HG03025 (cell line): ENCODE measurements at regions not wholly inside any gene's neighbourhood (a gene's known extent, or its start where the extent isn't known, plus 50 kb on each side); places are given as distances from the start of the nearest gene placed in this dataset.

Experiments
- ATAC-seq: cut with Tn5 transposase; IDR thresholded peaks from one replicate; pipeline ENCODE4 v1.9.1; 2021; ENCODE audit warnings: mild to moderate bottlenecking, moderate library complexity; ENCODE audit not compliant: unreplicated experiment, low FRiP score

DNA sequence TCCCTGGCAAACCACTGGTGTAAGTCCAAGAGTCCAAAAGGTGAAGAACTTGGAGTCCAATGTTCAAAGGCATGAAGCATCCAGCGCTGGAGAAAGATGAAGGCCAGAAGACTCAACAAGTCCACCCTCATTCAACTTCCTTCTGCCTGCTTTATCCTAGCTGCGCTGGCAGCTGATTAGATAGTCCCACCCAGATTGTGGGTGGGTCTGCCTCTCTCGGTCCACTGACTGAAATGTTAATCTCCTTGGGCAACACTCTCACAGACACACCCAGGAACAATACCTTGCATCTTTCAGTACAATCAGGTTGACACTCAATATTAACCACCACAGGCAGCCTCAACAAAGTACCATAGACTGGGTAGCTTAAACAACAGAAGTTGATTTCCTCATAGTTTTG is 245.9 kb upstream of the IGF1R start:
- ATAC-seq = no peak

DNA sequence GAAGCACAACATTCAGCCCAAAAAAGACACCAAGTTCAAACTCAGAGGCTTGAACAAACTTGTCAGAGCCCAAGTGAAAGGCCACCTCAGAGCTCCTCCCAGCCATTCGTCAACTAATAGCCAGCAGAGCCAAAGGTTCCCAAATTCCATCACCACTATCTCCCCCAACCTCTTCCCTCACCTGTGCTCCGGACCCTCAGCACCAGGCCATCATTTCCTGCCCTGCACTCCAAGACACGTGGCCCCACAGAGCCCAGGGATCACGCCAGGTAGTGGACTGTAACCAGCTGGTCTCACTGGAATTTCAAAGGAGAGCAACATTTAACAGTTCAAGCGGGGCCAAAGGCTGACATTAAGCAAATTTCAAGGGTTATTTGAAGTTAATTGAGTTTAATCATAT is 245.2 kb upstream of the IGF1R start:
- no peak for ATAC-seq

DNA sequence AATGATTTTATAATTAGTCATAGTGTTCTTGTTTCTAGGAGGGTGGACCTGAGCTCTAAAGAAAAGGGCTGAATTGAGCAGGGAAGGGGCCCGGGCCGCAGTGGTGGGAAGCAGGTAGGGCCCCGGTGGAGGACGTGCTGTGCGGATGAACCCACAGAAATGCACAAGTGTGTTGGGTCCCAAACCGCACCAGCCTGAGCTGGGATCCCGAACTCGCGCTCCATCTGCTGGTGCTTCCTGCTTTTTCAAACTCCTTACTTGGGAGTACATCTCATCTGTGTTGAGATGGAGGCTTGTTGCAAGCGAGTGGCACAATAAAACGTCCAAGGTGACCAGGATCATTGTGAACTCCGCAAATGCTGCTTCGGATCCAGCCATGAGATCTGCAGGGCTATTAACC is 244.8 kb upstream of the IGF1R start:
- ATAC-seq = no peak

DNA sequence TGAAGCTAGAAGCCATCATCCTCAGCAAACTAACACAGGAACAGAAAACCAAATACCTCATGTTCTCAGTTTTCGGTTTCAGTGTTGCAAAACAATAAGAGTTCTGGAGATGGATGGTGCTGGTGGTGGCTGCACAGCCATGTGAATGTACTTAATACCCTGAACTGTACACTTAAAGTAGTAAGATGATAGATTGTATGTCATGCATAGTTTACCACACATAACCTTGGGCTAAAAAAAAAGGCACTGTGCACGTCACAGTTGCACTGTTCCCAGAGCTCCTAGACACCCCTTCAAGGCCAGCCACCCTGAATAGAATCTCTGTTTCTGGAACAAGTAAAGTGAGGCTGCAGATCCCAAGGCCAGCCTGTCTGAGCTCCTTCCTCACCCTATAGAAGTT is 243.3 kb upstream of the IGF1R start:
- no peak for ATAC-seq

DNA sequence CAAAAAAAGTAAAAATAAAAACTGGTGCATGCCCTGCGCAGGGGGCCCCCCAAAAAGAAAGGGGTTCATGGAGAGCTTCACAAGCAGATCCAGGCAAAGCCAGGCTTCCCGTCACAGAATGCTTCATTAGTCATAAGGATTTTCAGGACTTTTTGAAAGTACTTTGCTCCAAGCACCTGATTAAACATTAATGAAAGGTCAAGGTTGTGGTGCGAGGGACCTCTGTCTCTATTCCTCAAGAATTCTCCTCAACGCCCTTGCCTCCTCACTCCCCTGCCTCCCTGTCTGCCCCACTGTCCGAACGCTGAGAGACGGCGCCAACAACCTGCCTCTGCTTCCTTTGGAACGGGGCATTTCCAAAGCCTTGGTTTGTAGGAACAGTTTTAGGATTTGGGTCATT is 240.1 kb upstream of the IGF1R start:
- no peak for ATAC-seq

DNA sequence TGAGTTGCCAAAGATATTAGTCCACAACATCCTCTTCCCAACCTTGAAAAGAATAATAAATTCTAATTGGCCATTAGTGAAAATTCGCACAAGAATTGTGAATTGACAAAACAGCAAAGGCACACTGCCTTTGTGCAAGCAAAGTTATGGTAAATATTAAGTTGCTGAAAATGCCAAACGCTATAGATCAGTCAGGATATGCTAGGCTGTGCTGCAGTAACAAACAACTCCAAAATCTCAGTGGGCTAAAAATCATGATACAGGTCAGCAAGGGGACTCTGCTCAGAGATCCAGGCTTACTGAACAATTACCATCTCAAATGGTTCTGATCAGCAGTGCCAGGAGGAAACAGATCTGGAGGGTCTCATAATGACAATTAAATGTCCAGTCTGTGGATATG is 238.0 kb upstream of the IGF1R start:
- ATAC-seq = no peak

DNA sequence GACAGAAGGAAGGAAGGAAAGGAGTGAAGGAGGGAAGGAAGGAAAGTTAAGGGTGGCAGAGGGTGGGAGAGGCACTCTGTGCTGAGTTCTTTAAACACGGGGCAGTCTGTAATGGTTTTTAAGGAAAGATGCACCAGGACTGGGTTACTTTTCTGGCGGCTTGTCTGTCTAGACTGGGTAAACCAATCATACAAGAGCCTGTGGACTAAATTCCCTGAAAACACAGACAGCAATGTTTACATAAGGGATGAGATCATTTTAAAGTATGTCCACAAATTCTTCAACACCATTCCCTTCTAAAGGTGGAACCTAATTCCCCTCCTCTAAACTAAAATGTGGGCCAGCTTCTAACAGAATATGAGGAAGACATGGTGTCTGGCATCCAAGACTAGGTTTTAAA is 235.5 kb upstream of the IGF1R start:
- no peak for ATAC-seq

DNA sequence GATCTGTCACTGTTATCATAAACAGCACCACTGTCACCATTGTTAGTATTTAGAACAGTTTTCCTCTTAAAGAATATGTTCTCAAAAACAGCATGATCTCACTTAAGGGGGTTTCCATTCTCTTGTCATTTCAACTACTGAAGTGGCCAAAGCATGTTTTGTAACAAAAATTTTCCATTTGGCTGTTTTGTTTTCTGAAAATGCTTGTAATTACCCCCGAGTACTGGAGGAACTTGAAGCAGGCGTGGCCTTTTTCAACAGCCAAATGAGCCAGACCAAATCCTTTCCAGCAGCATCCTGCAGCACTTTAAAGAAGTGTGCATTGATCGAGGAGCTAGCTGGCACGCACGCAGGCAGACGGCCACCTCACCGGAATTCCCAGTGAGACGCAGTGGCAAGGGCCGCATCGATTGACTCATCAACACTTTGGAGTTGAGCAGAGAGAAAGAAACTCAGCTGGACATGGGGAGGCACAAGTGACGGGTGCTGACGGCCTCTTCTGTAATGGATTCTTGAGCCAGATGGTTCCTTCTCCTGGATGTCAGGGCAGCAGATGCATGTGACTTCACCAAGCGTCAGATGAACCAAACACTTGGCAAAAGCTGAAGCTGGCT is 234.3 kb upstream of the IGF1R start:
- no peak for ATAC-seq

DNA sequence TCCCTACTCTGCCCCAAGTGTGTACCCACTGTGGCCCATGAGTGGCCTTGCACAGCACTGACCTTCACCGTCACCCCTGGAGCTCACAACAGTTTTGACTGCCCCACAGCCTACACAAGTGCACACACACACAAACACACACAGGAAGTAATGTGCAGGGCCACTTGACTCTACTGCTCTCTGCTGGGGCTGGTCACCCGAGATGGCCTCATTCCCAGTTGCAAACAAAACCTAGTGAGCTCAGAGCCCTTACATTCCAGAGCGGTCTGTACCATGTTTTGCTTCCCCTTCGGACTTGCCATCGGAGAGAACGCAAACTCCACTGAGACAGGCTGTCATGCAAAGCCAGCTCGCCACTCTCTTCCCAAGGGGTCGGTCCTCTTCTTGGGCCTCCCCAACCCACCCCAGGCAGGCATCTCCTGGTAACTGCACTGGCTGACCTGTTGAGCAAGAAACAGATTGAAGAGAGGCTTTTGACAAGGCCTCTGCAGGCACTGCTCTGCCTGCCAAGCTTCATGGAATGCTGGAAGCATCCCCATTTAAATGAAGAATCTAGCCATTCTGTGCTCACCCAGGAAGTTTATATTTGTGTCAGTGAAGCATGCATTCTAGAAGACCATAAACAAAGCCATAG is 232.0 kb upstream of the IGF1R start:
- ATAC-seq = no peak

DNA sequence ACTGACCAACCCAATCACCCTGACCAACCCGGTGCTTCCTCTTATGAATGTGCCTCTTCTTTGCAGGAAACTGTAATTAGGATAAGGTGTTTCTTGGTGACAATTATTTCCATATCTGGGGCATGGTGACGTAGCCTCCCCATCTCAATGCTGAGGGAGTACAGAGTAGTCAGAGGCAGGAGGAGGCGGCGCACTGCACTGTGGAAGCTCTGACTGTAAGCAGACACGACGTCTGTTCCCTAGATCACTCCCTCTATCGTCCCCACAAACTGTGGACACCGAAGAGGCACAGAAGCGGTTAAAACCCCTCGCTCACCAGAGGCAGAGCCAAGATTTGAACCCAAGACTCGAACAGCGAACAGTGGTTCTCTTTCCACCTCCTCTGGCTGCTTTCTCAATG is 231.0 kb upstream of the IGF1R start:
- no peak for ATAC-seq

DNA sequence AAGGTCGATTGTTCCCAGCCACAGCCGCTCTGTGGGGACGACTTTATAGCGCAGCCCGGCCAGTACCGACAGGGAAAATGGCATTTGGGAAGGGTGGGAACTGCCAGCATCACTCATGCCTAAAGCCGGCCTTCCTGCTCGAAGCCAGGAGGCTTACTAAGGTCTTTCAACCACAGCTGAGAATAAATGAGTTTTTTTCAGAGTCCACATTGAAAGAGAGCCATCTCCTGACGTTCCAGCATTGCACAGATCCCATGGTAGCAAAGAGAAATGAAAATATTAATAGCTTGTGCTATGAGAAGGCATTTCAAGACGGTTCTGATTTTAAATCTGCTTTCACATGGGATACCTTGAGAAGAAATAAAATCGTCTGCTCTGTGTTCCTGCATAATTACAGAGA is 230.2 kb upstream of the IGF1R start:
- ATAC-seq = no peak

DNA sequence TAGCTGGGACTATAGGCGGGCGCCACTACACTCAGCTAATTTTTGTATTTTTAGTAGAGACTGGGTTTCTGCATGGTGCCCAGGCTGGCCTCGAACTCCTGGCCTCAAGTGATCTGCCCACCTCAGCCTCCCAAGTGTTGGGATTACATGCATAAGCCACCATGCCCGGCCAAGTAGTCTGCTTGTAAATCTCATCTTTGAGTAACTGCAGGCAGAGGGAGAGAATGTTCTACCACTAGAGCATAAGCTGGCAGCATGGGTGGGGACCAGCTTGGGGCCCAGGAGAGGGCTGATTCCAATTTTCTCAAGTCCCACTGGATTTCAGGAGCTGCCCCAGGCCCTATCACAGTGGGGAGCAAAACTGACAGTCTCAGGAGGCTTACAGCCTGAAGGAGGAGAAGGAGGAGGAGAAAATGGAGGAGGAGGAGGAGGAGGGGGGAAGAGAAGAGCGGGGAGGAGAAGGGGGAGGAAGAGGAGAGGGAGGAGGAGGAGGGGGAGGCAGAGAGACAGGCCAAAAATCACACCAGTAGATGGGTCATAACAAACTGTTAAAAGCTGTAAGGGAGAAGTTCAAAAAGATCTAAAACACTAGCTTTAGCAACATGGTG is 229.1 kb upstream of the IGF1R start:
- no peak for ATAC-seq

DNA sequence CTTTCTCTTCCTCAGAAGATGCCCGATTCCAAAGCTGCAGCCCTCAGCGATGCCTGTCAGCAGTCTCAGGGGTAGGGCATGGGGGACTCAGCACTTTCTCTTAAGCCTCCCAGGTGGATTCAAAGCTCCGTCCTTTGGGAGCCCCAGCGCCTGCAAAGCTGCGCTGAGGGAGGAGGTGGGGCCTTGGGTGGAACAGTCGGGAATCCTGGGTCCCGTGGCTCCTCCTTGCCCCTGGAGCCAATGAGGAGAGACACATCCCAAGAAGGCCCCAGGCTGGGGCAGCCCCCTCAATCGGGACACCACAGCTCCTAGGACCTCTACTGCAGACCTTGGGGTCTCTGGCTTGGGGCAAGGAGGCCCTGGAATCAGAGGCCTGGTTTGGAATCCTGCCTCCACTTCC is 227.5 kb upstream of the IGF1R start:
- ATAC-seq = no peak

DNA sequence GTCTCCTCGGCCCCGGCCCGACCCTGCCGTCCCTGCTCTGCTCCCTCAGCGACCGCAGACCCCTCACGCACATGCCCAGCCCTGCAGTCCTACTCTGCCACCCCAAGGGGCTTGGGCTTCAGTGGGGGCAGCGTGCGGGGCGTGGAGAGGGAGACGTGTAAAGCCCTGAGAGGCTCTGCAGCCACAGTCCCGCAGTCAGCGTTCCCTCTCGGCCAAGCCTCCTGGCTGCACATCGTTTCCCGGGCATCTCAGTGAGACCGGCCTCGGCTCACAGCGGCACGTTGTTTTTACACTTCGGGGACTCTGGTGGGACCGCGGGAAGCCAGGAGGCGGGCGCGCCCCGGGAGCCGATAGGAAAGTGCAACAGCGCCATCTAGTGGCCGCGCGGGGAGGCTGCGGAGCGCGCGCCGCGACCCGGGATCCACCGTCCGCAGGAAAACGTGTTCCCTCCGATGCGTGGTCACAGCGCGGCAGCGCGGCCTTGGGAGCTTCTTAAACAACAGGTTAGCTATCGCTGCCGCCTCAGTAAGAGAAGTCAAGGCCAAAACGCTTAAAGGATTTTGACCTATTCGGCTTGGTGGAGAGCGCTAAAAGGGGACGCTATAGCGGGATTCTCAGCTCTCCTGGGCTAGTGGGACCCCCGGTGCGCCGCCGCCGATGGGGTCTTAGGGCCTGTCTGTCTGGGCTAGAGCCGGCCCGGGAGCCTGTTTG is 226.8 kb upstream of the IGF1R start:
- ATAC-seq = no peak

DNA sequence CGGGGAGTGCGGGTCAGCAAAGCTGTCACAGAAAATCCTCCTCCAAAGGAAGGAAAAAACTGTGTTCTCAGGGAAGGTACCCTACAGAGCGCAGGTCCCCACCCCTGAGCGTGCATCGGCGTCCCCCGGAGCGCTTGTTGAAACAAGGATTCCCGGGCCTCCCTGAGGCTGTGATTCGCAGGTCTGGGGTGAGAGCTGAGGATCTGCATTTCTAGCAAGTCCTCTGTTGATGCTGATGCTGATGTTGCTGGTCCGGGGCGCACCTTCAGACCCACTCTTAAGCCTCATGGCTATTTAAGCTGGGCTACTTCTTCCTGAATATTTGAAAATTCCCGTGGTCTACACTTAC is 226.2 kb upstream of the IGF1R start:
- ATAC-seq = no peak

DNA sequence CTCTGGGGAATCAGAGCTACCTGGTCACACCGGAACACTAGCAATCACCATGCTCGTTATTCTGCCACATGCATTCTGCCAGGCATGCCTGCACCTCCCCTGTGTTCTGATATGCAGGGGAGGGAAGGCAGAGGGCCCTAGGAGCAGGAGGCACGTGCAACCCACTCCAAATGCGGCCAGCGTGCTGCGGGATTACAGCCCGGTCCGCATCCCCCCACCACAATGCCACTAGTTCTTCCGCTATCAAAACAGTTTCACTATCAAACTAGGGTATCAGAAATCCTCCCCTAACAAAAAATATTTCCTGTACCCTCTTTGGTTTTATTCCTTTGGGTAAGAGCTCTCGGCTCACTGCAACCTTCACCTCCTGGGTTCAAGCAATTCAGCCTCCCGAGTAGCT is 223.2 kb upstream of the IGF1R start:
- ATAC-seq = no peak

DNA sequence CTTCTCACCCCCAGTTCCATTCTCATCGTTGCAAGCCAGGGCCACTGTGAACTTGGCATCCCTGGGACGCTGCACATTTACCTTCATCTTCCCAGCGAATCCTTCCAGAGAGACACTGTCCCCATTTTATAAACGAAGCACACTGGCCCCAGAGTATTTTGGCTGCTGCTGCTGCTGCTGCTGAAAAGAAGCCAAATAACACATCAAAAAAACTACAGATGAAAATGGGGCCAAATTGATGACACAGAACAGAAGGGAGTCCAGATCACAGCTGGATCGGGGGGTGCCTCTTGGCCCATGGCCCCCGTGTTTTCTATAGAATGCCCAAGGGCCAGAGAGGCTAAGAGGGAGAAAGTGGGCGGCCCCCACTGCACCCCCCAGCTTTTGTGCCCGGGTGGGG is 221.0 kb upstream of the IGF1R start:
- ATAC-seq = no peak

DNA sequence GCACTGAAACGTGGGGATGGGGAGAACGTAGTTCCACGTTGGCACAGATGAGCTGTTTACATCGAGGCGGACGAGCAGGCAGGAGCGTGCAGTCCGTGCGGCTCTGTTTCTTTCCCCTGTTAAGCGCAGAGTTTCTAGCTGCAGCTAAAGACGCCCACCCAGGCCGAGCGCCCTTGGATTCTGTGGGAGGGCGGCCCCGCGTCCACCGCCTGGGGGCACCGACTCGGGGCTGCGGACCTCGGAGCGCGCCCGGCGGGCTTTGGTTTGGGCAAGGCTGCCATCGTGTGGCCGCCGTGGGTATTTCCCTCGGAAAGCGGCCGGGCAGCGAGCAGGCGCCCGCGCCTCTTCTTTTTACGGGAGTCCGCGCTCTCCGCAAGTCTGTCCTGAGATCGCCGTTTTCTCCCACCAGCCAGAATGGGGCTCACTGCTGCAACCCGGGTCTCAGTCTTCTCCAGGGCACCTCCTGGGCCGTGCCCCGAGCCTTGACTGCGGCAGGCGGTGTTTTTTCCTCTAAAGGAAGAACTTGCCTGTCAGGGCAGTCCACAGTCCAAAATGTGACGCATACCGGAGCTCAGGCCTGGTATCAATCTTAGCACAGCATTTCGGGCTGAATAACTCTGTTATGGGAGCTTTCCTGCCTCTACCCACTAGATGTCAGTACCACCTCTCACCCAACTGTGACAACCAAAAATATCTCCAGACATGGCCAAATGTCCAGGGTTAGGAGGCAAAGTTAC is 219.9 kb upstream of the IGF1R start:
- peak; percentile 70 for ATAC-seq

DNA sequence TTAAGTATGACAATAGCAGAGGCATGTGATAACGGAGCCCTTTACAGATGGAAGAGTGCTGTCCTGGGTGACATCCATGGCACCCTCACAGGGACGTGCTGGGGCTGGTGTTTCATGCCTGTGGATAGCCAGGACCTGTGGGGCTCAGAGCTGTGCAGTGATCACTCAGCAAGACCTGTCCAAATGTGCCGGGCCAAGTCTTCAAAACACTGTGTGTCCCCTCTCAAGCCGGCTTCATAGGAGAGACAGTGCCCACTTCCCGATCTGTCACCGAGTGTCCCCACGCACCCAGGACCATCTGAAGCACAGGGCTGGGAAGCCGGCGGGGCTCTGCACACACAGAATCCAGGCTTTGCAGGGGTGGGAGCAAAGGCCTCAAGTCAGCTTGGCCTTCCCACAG is 217.2 kb upstream of the IGF1R start:
- ATAC-seq = no peak

DNA sequence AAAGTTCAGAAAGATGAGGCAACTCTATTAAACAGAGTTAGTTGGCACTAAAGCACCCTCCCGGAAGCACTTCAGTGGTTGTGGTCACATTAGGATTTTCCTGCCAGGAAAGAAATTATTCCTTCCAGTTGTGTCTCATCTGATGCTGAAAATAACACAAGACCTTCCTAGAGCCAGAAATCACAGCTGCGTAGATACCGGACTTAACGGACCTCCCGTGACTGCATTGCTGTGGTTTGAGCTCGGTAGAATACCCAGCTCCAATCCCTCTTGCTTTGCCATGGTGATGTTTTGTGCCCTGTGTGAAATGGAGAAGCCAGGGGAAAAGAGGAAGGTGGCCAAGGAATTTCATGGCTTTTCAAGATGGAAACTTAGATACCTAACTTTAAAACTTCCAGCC is 215.0 kb upstream of the IGF1R start:
- ATAC-seq = no peak

DNA sequence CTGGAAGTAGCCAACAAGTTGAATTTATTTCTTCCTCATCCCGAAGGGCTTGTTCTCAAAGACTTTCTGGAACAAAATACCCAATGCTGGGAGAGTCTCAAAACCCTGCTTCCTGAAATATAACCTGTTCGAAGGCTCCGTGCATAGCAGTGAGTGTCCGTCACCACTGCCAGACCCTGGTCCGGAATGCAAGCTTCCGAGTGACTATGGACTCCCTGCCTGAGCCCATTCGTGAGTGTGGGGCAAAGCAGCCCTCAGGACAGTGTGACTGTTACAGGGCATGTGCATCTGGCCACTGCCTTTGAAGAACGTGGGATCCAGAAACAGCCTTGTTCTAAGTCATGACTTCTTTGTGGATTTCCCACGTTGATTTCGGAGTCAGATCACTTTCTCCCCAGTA is 214.5 kb upstream of the IGF1R start:
- ATAC-seq = no peak
